HG03378 (cell line): ENCODE measurements at regions not wholly inside any gene's neighbourhood (a gene's known extent, or its start where the extent isn't known, plus 50 kb on each side); places are given as distances from the start of the nearest gene placed in this dataset.

Experiments used
- ATAC-seq: cut with Tn5 transposase; IDR thresholded peaks from one replicate; pipeline ENCODE4 v1.9.1; 2021; ENCODE audit warnings: mild to moderate bottlenecking, moderate library complexity; ENCODE audit not compliant: unreplicated experiment

GRCh38 chr5:173826086-173826427, 62.1 kb upstream of the CPEB4 start:
- no peak for ATAC-seq

GRCh38 chr5:173826428-173827350, 61.5 kb upstream of the CPEB4 start:
- ATAC-seq, result no peak

- ATAC-seq, result no peak
Observed at GRCh38 chr5:173828952-173829351, 59.2 kb upstream of the CPEB4 start.

DNA sequence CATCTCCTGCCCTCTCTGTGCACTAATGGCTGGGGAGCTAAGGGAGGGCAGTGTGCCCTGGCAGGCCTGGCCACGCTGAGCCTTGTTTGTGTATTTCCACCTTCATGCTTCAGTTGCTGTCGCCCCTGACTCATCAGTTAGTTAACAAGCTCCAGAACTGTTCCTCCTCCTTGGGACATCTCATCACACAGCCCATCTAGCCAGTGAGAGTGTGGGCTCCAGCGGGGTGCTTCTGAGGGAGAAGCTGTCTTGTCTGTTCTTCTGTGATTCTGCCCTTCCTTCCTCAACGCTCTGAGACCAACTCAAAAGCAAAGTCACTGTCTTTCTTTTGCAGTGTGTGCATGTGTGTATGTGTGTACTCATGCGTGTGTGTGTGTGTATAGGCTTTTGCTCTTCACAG, 58.3 kb upstream of the CPEB4 start:
- no peak for ATAC-seq

DNA sequence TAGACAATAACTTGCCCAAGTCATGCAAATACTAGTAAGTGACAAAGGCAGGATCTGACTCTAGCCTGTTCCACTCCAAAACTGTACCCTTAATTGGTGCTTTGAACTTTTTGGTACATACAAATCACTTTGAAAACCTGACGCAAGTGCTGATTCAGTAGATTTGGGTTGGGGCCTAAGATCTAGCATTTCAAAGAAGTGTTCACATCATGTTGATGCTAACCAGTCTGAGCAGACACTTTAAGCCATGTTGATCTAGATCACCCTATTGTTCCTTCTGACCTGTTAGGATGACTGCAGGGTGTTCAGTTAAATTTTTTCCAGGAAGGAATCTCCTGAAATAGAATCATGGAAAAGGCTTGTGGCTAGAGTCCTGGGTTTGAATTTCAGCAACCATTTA, 57.7 kb upstream of the CPEB4 start:
- no peak for ATAC-seq

DNA sequence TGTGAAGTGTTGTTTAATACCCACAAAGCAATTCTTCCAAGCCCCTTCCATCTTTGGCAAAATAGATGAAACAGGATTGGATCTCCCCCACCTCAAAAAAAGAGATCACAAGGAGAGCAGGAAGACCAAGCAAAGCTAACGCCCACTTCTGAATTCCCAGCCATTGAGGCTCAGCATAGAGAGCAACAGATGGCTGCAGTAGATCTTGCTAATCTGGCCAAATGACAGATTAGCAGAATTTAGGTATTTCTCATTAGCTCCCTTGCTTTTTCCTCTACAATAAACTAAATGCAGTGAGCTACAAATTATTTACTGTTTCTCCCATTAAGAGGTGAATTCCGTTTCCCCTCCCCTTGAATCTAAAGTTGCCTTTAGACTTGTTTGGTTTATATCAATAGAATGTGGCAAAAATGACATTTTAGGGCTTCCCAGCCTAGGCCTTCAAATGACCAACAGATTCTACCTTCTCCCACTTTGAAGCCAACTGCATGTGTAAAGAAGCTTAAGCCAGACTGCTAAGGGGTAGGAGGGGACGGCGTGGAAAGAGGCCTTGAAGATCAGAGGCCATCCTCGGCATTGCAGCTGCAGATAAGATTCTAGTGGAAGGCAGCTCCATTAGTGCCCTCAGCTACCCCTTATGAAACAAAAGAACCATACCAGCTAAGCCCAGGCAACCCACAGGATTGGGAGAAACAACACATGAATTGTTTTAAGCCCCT, 56.8 kb upstream of the CPEB4 start:
- ATAC-seq, result no peak

DNA sequence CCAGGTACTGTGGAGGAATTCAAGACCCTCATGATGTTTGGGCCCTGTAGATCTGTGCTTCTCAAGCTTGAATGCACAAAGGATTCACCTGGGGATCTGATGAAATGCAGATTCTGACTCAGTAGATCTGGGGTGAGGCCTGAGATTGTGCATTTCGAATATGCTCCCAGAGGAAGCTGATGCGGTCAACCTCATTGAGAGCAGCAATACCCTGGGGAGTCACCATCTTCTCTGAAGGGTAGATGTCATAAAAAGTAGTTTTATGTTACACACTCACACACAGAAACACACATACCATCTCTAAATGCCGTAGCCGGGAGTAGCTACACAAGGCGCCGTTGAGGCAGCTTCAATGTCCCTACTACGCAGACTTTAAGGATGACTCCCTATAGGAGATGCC, 55.8 kb upstream of the CPEB4 start:
- peak; percentile 77 for ATAC-seq

DNA sequence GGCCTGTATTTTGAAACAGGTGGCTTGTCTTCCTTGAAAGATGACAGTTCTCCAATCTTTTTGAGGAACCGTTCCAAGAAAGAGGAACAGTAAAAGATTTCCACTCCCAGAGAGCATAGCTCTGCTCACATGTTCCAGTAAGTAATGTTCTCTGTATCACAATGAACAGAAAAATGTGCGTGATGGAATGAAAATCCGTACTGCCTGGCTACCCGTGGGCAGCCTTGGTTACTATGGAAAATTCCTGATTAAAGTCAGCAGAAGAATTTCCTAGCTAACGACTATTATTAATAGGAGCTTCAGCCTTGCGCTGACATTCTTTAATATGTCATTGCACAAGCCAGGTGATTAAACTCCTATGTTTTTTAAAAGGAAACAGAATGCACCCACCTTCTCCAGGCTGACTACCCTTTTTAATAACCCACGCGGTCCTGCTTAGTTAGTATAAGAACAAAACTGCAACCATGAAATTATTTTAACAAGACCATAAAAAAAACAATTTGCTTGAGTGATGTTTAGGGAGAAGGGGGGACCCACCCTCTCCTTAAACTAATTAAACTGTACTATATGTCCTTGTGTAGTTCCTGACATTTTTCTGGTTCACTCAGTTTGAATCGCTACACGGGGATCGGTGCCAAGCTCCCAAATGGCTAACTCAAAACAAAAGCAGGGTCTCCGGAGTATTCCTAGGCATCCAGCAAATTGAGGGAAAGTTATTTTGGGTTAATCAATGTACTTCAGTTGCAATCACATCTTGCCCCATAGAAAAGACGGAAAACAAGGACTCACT, 54.8 kb upstream of the CPEB4 start:
- ATAC-seq, result no peak

DNA sequence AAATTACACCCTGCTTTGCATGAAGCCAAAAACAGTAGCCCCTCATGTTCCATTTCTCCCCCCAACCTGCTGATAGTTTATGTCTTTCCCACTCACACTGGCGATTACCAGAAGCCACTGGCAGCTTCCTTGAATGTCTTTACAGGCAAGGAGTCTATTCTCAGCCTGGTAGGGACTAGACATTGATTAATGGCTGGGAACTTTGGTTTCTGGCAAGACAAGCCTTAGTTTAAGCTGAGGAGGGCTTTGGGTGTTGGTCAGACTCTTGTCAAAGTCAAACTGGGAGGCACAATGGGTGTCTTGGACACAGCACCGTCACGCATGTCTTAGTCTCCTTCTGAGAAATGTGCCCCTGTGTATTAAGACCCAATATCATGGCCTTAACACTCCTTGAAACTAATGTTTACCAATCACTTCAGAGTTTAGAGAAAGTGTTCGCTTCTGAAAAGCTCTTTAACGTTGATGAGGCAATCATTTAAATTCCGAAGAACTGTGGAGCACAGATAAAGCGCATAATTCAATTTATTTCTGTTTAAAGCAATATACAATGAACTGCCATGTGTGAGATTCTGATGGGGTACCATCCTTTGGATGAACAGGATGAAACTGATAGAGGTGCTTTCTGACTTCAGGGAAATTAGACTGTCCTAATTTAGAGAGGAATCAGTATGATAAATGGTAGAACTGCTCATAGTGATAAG, 53.9 kb upstream of the CPEB4 start:
- ATAC-seq, result no peak

GRCh38 chr5:173835131-173835530, 53.0 kb upstream of the CPEB4 start:
- ATAC-seq, result no peak

- ATAC-seq, result no peak
Observed at GRCh38 chr5:173835661-173836060, 52.5 kb upstream of the CPEB4 start.

DNA sequence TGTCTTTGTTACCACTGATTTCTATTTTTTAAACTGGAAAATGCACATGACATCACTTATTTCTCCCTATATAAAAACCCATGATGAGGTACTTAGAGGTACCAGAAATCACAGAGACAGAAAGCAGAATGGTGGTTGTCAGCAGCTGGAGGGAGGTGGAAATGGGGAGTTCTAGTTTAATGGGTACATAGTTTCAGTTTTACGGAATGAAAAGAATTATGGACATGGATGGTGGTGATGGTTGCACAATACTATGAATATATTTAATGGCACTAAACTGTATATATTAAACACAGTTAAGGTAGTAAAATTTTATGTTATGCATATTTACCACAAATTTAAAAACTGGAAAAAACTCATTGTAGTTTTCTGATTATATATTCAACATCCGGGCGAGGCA, 50.5 kb upstream of the CPEB4 start:
- ATAC-seq, result no peak
